NCI-H1417 treated with DMSO at 0.1 percent for 48 hours (cell line): ENCODE measurements at regions not wholly inside any gene's neighbourhood (a gene's known extent, or its start where the extent isn't known, plus 50 kb on each side); places are given as distances from the start of the nearest gene placed in this dataset.
A peak's percentile ranks its signal among the peaks of the same experiment; 100 is the strongest.
"Not testable (repeated sequence)": the region's sequence is repeated elsewhere in the genome, so short reads cannot be mapped to it uniquely, and the experiment has no call there.

Source experiments
- DNase-seq: peaks from one replicate; lab custom pipeline; 2025; lab: John Stamatoyannopoulos, UW

- DNase-seq, result no peak
Measured at GRCh38 chr1:221880182-221880581, 138.3 kb upstream of the DUSP10 start.

GRCh38 chr1:221878134-221878533 lies 136.2 kb upstream of the DUSP10 start:
- DNase-seq, result no peak

GRCh38 chr1:221877311-221877710 lies 135.4 kb upstream of the DUSP10 start:
- DNase-seq, result no peak

- no peak for DNase-seq
Measured at GRCh38 chr1:221875004-221875330, 133.1 kb upstream of the DUSP10 start.

- DNase-seq, result no peak
Measured at GRCh38 chr1:221874285-221875003, 132.6 kb upstream of the DUSP10 start.

GRCh38 chr1:221873673-221874072 lies 131.8 kb upstream of the DUSP10 start:
- DNase-seq, result no peak

GRCh38 chr1:221871056-221871455 lies 129.2 kb upstream of the DUSP10 start:
- no peak for DNase-seq

GRCh38 chr1:221869779-221870178 lies 127.9 kb upstream of the DUSP10 start:
- no peak for DNase-seq

GRCh38 chr1:221868593-221869303 lies 126.9 kb upstream of the DUSP10 start:
- peak; percentile 72 for DNase-seq

GRCh38 chr1:221867003-221867402 lies 125.1 kb upstream of the DUSP10 start:
- no peak for DNase-seq

- DNase-seq, result no peak
Measured at GRCh38 chr1:221865808-221866207, 123.9 kb upstream of the DUSP10 start.

GRCh38 chr1:221863635-221864034 lies 121.7 kb upstream of the DUSP10 start:
- DNase-seq, result no peak

GRCh38 chr1:221862971-221863370 lies 121.1 kb upstream of the DUSP10 start:
- no peak for DNase-seq

GRCh38 chr1:221858818-221859611 lies 117.1 kb upstream of the DUSP10 start:
- no peak for DNase-seq

GRCh38 chr1:221857094-221857444 lies 115.2 kb upstream of the DUSP10 start:
- not testable (repeated sequence) for DNase-seq

- DNase-seq, result no peak
Measured at GRCh38 chr1:221856228-221857093, 114.6 kb upstream of the DUSP10 start.

GRCh38 chr1:221855156-221855555 lies 113.3 kb upstream of the DUSP10 start:
- DNase-seq, result no peak

GRCh38 chr1:221851336-221851735 lies 109.4 kb upstream of the DUSP10 start:
- DNase-seq, result no peak

- DNase-seq, result no peak
Measured at GRCh38 chr1:221850470-221851187, 108.7 kb upstream of the DUSP10 start.

GRCh38 chr1:221849897-221850296 lies 108.0 kb upstream of the DUSP10 start:
- no peak for DNase-seq

- no peak for DNase-seq
Measured at GRCh38 chr1:221849110-221849509, 107.2 kb upstream of the DUSP10 start.
